Uterus (tissue), 2 donors: ENCODE measurements at regions not wholly inside any gene's neighbourhood (a gene's known extent, or its start where the extent isn't known, plus 50 kb on each side); places are given as distances from the start of the nearest gene placed in this dataset.

Experiments
- POLR2A ChIP-seq, 2 donors: fragments of 450-650 bp; IDR thresholded peaks; one replicate each; pipeline ENCODE4 v1.6.1; 2016; ENCODE audit warnings: antibody characterized with exemption in 2 of 2, mild to moderate bottlenecking in 1 of 2, moderate library complexity in 1 of 2
- TF ChIP-seq, protein P1 (sequence below), 4 experiments: fragments of 200-600 bp in 2 of 4; fragments of 450-650 bp in 2 of 4; sonication (generic) in 2 of 4; IDR thresholded peaks; one replicate each; pipeline ENCODE4 v1.5.1; 2016 to 2019; ENCODE audit warnings: antibody characterized with exemption in 4 of 4, mild to moderate bottlenecking in 2 of 4, moderate library complexity in 1 of 4

DNA sequence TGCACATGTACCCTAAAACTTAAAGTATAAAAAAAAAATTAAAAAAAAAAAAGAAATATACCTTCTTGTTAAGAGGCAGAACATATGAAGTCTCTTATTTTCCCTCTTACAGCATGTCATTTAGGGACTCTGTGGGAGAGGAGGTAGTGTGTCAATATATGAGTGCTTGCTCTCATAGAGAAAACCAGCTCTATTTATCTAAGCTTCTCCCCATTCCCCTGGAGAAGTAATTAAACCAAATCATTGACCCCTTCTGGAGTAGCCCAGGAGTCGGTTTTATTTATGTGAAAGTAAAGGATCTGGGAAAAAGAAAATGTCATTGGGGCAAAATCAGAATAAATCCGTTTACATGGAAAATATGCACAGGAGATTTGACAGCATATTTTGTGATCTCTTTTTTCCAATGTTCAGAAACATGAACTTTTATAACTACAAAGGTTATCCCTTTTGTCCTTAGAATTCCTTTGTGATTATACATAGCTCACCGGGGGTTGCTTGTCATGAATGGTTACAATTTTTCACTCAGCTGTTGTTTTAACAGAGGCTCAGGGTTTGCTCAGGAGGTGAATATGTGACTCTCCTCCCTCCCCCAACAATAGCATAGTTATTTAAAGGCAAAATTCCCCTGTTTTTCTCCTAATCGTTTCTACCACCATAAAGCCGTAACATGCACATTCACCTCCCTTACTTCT is 114.5 kb upstream of the C1orf21 start:
- TF ChIP-seq, protein P1, sequence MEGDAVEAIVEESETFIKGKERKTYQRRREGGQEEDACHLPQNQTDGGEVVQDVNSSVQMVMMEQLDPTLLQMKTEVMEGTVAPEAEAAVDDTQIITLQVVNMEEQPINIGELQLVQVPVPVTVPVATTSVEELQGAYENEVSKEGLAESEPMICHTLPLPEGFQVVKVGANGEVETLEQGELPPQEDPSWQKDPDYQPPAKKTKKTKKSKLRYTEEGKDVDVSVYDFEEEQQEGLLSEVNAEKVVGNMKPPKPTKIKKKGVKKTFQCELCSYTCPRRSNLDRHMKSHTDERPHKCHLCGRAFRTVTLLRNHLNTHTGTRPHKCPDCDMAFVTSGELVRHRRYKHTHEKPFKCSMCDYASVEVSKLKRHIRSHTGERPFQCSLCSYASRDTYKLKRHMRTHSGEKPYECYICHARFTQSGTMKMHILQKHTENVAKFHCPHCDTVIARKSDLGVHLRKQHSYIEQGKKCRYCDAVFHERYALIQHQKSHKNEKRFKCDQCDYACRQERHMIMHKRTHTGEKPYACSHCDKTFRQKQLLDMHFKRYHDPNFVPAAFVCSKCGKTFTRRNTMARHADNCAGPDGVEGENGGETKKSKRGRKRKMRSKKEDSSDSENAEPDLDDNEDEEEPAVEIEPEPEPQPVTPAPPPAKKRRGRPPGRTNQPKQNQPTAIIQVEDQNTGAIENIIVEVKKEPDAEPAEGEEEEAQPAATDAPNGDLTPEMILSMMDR (IDR thresholded peaks at IDR 0.05) = no peak
- TF ChIP-seq POLR2A (IDR thresholded peaks at IDR 0.05) = no peak
